SK-N-SH (cell line): ENCODE measurements at regions not wholly inside any gene's neighbourhood (a gene's known extent, or its start where the extent isn't known, plus 50 kb on each side); places are given as distances from the start of the nearest gene placed in this dataset.

ENCODE experiments used
- TCF12 ChIP-seq: IDR thresholded peaks from 2 replicates; pipeline ENCODE4 v1.4.0; 2012
- TEAD4 ChIP-seq: IDR thresholded peaks from 2 replicates; pipeline ENCODE4 v1.4.0; 2012; ENCODE audit warnings: mild to moderate bottlenecking, borderline replicate concordance; ENCODE audit not compliant: insufficient read depth

GRCh38 chr10:105965141-105965540 lies 1199.4 kb downstream of the SORCS1 start:
- TF ChIP-seq TEAD4 (no peak), TCF12 (no peak)
